DMS 273 treated with DMSO at 0.1 percent for 48 hours (cell line): ENCODE measurements at regions not wholly inside any gene's neighbourhood (a gene's known extent, or its start where the extent isn't known, plus 50 kb on each side); places are given as distances from the start of the nearest gene placed in this dataset.
A peak's percentile ranks its signal among the peaks of the same experiment; 100 is the strongest.

Experiments
- DNase-seq: peaks from one replicate; lab custom pipeline; 2025; lab: John Stamatoyannopoulos, UW

GRCh38 chr10:27451054-27451453, 53.0 kb upstream of the RAB18 start:
- no peak for DNase-seq

DNA sequence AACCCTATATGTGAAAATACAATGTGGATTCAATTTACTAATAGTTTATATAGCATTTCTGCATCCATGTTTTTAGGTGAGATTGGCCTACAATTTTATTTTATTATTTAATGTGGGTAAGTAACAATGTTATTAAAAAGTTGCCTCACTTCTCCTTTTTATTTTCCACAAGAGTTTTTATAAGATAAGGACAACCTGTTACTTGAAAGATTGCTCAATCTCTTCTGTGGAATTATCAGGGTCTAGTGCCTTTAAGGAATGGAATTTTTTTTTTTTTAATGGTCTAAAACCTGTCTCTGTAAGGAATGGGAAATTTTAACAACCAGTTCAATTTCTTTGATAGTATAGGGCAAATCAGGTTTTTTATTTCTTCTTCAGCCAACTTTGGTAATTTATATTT, 53.9 kb upstream of the RAB18 start:
- no peak for DNase-seq

DNA sequence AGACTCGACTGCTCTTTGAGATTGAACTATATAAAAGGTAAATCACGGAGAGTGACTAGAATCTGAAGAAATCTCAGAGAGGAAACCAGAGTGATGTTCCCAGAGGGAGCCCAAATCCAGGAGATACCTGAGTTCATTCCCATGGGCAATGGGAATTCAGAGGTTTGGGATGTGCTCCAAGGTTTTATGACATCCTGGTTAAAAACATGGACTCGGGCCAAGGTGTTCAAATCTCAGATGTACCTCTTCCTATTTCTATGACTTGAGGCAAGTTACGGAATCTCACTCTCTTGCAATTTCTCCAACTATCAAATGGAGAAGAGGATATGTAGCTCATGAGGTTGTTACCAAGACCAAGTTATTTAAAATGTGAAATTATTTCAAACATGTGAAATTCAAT, 54.5 kb upstream of the RAB18 start:
- DNase-seq = no peak

- DNase-seq = no peak
Observed at GRCh38 chr10:27448921-27449320, 55.2 kb upstream of the RAB18 start.

- no peak for DNase-seq
Observed at GRCh38 chr10:27447540-27447939, 56.6 kb upstream of the RAB18 start.

- peak; percentile 2 for DNase-seq
Observed at GRCh38 chr10:27446091-27446918, 57.8 kb upstream of the RAB18 start.

DNA sequence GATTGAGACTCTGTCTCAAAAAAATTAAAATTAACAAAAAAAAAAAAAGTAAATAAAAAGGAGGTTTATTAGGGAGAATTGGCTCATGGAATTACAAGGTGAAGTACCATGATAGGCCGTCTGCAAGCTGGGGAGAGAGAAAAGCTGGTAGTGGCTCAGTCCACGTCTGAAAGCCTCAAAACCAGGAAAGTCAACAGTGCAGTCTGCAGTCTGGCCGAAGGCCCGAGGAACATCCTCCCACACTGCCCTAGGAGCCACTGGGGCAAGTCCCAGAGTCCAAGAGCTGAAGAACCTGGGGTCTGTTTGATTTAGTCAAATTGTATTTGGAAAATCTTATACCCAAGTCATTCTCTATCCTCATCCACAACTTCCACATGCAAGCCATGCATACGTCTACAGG, 59.0 kb upstream of the RAB18 start:
- no peak for DNase-seq

DNA sequence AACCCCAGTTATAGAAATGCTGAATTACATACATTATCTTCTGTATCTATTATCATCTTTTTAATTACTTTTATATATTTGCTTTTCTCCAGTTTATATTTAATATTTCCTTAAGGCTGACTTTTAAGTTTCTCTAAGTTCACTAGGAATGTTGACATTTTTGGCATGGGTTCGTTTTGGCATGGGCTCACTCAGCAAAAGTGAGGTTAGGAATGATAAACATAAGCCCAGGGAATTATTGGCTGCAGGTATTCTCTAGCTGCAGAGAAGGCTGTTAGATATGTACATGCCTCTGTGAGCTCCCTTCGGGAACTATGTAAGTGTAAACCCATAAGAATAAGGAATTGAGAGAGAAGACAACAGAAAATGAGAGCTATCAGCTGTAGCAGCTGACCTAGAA, 63.6 kb upstream of the RAB18 start:
- no peak for DNase-seq

DNA sequence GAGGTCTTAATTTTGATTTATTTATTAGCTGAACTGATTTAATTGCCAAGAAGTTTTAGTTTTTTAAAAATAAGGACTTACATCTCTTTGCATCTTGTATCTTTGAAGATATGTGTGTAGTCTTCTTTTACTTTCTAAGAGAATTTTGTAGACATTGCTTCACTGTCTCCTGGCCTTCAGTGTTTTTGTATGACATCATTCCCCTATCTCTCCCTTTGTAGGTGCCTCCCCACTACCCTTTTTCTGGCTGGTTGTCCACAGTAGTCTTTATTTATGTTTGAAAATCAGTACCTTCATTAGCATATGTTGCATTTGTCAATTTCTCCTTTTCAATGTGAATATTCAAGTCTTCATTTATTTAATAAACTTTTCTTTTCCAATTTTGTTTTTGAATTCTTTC, 64.1 kb upstream of the RAB18 start:
- DNase-seq = no peak

DNA sequence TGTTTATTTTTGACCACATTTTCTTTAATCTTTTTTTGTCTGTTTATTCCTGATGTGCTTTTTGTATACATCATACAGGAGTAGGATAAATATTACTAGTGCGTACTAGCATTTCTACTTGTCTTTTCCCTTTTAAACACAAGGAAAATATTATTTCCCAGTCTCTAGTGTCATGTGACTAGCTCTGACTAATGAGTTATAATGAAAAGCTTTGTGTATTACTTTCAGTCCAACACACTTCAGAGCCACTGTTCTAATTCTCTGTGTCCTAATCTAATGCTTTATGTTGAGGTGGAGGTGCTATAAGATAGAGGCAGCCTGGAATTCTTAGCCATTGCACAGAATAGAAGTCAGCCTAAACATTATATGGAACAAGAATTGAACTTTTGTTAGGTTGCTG, 65.0 kb upstream of the RAB18 start:
- no peak for DNase-seq

DNA sequence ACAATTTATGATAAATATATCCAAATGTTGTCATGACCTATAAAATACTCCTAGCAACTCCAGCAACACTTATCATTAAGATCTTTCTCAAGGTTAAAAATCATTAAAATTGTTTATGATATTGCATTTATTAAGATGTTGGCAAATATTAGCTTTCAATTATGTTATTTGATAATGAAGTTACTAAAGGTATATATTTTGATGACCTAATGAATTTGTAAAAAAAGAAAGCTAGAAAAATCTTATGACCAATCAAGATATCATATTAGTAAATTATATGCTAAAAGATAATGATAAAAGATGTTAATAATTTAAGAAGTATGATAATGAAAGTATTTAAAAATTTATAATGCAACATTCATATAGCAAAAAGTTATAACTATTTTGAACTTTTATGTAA, 66.3 kb upstream of the RAB18 start:
- DNase-seq = no peak

- no peak for DNase-seq
Observed at GRCh38 chr10:27436710-27437109, 67.4 kb upstream of the RAB18 start.

DNA sequence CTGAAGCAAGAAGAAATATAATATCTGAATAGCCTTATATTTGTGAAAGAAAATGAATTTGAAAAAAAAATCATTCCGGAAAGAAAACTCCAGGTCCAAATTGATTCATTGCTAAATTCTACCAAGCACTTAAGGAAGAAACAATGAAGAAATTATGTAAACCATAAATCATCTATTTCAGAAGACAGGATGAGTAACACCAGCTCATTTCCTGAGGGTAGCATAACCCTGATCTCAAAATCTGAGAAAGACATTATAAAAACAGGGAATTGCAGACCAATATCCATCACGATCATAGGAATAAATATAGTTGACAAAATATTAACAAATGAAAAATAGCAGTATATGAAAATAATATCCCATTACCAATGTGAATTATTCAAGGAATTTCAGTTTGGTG, 70.1 kb upstream of the RAB18 start:
- no peak for DNase-seq

DNA sequence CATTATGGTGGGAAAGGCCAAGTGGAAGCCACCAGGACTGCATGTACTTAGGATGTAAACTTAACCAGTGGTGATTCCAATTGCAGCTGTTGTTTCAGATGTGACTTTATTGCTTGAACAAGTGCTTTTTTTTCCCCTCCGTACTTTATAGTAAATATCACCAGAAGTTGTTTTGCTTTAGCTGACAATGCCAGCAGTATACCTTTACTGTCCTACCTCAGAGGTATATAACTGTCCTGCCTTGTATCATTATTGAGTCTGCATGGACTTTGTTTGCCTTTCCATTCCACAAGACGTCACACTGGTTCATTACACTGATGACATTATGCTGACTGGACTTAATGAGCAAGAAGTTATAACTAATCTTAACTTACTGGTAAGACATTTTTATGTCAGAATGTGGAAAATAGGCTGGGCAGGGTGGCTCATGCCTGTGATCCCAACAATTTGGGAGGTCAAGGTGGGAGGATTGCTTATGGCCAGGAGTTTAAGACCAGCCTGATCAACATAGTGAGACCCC, 77.1 kb upstream of the RAB18 start:
- DNase-seq = no peak

DNA sequence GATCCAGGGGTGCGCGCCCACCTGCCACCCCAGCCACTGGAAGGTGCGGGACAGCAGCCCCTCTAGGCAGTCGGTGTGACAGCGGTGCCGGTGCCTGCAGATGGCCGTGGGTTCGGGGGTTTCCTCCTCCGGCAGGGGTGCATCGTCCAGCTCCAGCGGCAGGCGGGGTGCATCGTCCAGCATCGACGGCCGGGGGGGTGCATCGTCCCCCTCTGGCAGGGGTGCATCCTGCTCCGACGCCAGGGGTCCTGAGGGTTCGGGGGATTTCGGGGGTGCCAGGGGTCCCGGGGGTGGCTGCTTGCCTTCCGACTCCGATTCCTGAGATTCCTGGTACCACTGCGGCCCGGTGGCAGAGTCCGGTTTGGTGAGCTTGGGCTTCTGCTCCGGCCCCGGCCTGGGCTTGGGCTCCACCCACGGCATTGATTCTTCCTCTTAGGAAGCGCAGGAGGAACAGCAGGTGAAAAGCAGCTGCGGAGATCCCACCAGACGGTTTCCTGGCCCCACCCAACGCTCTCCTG, 90.2 kb upstream of the RAB18 start:
- no peak for DNase-seq

DNA sequence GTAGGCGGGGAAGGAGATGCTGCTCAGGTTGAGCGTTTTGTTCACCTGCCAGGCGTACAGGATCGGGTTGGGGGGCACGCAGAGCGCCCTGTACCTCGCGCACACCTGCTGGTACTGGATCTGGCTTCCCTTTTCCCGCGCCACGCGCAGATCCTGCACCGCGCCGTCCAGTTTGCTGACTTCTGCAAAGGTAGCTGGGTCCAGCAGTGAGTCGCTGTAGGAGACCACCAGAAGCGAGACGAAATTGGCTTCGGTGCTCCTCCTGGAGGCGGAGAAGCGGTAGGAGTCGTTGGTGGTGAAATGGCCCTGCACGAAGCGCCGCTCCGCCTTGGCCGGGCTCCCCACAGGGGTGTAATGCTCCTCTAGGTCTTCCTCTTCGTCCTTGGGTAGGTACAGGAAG, 90.7 kb upstream of the RAB18 start:
- DNase-seq = no peak

- no peak for DNase-seq
Observed at GRCh38 chr10:27410153-27410552, 94.0 kb upstream of the RAB18 start.

GRCh38 chr10:27407271-27407670, 96.8 kb upstream of the RAB18 start:
- no peak for DNase-seq

DNA sequence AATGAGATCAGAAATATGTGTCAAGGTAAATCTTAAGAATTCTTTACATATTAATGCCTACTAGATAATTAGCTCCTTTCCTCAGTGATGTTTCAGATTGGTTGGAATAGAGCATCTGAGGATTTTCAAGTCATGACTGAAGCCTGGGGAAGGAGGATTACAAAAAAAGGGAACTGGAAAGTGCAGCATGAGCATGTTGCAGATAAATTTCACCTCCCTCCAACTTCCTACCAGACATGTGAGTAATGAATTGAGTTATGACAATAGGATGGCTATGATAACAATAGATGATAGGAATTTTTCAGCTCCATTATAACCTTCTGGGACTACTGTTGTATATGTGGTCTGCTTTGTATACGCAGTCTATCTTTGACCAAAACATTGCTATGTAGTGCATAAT, 104.2 kb upstream of the RAB18 start:
- no peak for DNase-seq

DNA sequence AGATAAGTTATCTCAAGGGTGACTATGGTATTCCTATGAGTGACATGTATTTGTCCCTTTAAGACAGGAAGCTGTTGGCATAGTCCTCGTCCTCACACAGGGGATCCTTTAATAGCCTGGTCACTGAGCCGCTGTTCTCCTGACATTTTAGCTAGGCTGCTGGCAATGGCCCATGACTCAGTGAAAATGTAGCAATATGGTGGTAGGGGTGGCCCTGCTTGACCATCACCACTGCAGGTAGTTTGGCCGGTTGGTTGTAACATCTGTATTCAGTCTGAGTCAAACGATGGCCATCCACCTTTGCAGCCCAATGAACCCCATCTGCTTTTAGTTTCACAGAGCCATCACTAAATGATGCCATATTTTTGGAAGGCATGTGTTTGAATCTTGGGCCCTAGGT, 110.1 kb upstream of the RAB18 start:
- no peak for DNase-seq

GRCh38 chr10:27392606-27393005, 111.5 kb upstream of the RAB18 start:
- no peak for DNase-seq

- DNase-seq = no peak
Observed at GRCh38 chr10:27391916-27392315, 112.2 kb upstream of the RAB18 start.

DNA sequence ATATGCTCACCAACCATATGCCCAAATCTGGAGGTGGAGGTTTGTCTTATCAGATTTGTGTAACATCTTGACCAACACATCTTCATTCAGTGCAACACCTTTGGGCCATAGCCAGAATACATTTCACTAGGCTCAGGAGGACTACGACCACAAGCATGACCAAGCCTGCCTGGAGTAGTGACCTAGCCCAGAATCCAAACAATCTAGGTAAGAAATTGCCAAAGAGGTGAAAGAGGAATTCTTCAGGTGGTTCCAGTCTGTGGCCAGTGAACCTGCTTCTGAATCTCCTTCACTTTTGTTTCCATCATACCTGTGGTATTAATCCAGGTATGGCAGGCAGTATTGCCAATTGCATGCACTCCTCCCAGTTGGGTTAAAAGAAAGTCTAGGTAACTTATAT, 112.8 kb upstream of the RAB18 start:
- DNase-seq = no peak

GRCh38 chr10:27390681-27391080, 113.4 kb upstream of the RAB18 start:
- DNase-seq = no peak
